GOT3 (cell line): ENCODE measurements at regions not wholly inside any gene's neighbourhood (a gene's known extent, or its start where the extent isn't known, plus 50 kb on each side); places are given as distances from the start of the nearest gene placed in this dataset.

Experiments used
- DNase-seq: peaks from one replicate; lab custom pipeline; 2025; ENCODE audit warnings: mixed read lengths; lab: John Stamatoyannopoulos, UW

DNA sequence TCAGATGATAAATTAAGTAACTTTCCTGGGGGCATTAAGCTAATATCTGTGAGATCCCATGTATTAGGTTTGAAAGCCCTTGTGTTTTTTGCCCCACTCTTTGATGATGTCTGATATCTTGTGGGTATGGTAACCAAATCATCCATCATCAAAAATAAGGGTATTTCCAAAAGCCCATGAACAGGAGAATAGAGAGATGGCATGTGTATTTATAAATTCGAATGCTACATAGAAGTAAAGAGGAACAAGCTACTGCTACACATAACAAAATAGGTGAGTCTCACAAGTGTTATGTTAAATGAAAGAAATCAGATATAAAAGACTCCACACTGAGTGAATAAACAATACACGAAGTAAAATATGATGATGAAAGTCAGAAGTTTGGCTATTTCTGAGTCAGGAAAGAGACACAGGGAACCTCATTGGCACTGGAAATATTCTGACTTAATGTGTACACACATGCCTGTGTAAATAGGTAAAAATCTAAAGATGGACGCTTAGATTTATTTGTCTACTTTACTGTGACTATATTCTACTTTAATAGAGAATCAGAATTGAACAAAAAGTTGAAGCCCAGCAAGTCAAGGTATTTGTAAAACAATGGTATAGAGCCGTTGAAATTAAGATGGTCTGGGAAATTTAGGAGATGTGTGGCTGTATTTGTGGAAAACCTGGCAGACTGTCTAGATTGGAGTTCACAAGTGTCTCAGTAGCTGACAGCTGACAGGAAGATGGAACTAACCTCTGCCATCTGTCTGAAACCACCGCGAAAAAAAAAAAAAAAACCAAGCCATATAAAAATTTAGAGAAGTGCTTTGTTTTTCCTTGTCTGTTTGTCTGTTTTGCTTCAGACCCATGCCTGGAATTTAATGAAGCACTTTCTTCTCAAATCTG, 111.0 kb upstream of the TGFBR2 start:
- no peak for DNase-seq

GRCh38 chr3:30496066-30496966, 110.1 kb upstream of the TGFBR2 start:
- DNase-seq, result no peak

DNA sequence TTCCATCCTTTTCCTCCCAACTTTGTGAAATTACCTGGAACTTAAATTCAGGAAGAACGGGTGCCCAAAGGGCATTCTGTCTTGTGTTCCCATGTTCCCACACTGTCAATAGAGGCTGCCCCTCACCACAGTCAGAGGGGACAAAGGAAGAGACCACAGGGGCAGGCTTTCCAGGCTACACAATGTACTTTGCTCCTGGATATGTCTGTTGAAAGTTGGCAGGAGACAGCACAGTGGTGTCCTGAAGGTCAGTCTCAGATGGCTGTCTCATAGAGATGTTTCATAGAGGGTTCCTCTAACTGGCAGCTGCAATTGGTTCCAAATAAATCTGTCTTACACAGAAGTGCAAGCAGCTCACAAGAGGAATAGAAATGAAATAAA, 107.8 kb upstream of the TGFBR2 start:
- DNase-seq, result no peak

GRCh38 chr3:30500666-30501399, 105.6 kb upstream of the TGFBR2 start:
- DNase-seq, result no peak

GRCh38 chr3:30501526-30501925, 104.9 kb upstream of the TGFBR2 start:
- DNase-seq, result no peak

DNA sequence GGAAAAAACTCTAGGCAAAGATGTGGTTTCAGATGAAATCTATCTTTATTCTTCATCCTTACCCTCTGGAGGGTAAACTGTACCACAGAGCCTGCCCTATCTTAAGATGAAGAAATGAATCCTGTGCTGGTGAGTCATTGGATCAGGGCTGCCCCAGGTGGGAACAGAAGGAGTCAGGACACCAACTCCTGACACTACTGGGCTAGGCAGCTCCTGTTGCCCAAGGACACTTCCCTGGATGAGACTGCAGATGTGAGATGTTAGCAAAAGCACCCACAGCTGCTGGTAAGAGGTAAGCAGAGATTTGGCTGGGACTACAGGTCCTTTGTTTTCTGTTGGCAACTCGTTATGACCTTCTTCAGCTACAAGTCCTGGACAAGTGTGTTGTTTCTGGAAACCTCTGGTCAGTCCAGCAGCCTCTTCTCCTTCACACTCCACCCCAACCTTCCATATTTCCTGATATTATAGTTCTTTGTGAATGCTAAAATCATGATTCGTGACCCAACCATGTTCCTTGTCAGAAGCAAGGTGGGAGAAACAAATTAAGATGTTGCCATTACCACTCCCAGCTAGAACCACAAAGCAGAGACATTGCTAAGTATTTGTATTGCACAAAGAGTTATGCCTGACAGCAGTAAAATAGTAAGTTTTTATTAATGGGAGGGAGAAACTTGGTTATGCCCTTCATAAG, 104.2 kb upstream of the TGFBR2 start:
- DNase-seq, result no peak

DNA sequence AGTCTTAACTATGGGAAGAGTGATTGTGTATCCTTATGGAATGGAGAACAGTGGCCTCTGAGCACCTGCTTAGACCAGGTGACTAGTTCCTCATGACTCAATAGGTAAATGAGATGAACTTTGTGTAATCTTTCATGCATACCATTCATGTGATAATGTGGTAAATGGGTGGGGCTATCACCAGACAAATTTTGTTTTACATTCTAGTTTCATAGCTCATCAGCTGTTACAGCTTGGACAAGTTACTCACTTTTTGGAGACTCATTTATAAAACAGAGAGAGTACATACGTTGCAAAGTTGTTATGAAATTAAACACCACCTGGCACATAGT, 103.7 kb upstream of the TGFBR2 start:
- DNase-seq, result no peak

DNA sequence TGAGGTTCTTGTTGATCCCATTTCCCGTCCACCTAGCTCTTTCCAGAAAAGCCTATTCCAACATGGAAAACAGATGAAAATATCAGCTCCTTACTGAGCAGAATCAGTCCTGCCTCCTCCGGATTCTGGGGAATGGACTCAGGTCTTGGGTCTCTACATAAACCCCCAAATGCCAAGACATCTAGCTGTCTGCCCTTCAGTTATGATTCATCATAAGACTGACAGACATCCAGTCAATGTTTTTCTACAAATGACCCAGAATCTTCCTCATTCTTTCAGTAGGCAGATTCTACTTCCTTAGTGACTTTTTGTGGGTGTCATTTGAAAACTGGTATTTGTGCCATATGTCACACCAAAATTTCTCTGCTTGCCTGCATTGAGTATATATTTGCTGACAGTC, 103.0 kb upstream of the TGFBR2 start:
- DNase-seq, result no peak

GRCh38 chr3:30504939-30505338, 101.5 kb upstream of the TGFBR2 start:
- DNase-seq, result no peak

DNA sequence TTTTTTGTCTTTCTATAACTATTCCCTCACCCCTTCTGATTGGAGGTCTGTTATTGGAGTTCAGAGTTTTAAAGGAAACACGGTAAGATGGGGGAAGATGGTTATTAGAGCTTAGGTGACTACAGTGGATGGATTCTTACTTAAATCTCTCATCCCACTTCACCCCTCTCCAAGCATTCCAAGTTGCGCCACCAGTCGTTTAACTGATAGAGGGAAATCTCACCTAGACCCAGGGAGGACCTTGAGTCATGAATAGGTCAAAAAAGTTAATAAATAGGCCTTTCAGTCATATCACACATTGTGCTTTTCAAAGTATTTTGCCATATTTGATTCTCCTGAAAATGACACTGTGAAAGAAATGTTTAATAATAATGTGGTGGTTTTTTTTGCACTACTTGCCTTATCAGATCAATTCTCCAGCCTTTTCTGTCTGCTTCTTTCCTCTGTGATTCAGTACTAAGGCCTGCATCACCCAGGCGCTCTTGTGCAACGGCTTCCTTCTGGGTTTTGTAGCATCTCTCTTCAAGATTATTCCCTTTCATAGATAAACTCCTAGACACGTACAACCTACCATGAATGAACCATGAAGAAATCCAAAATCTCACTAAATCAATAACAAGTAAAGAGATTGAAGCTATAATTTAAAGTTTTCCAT, 100.4 kb upstream of the TGFBR2 start:
- no peak for DNase-seq

GRCh38 chr3:30508339-30508738, 98.1 kb upstream of the TGFBR2 start:
- DNase-seq, result no peak

DNA sequence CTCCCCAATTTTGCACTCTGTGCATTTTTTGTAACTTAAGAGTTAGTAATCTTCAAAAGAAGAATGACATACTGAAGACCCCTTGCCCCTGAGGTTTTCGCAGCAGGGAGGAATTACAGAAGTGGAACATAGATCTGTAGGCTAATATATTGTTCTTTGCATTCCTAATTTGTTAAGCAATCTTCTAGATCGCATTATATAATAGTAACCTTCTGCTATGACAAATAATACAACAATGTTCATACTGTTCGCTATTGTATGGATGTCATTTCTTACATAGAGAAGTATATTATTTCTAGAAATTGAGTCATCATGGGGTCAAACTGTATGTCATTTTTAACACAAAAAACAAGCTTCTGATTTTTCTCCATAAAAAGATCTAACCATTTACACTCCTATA, 95.8 kb upstream of the TGFBR2 start:
- DNase-seq, result no peak

GRCh38 chr3:30511524-30512251, 94.7 kb upstream of the TGFBR2 start:
- no peak for DNase-seq

GRCh38 chr3:30512576-30512975, 93.8 kb upstream of the TGFBR2 start:
- DNase-seq, result no peak

GRCh38 chr3:30513374-30514152, 92.8 kb upstream of the TGFBR2 start:
- no peak for DNase-seq

DNA sequence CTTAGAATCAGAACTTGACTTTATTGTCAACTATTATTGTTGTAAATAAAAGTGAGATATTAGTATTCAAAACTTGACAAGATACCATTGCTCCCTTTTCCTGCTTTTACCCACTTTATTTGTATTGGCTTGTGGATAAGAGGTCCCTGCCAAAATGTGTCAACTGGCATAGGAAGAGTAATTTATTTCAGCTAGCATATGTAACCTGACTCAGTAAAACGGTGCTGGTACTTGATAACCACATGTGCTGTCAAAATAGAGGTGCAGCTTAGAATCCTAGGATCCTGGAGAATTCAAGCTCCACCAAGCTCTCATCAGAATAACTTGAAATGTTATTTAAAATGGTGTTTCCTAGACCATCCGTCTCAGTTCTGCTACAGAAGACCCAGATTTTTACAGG, 90.2 kb upstream of the TGFBR2 start:
- DNase-seq, result no peak

- DNase-seq, result no peak
These were observed 88.1 kb upstream of the TGFBR2 start for GRCh38 chr3:30518181-30518864.

GRCh38 chr3:30518872-30519271, 87.5 kb upstream of the TGFBR2 start:
- no peak for DNase-seq

DNA sequence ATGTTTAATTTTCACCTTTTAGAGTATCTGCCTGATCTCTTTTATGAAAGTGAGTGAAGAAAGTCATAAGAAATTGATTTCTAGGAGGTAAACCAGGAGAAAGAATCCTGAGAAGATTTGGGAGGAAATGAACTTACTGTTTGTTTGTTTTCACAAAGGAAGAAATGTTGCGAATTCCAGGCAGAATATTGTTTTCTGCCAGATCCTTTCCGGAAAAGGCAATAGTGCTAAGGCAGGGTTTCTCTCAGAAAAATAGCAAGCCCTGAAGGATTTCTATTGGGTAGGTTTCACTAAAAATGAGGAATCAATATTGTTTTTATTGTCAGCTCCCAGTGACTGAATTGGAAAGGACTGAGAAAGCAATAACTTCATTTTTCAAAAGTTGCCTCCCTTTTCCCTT, 85.7 kb upstream of the TGFBR2 start:
- DNase-seq, result no peak
